Stimulated activated CD8-positive, alpha-beta memory T cell treated with anti-CD3 and anti-CD28 coated beads, Interleukin-7, amount 100 ng/mL, for 1 hour (primary cell): ENCODE measurements at regions not wholly inside any gene's neighbourhood (a gene's known extent, or its start where the extent isn't known, plus 50 kb on each side); places are given as distances from the start of the nearest gene placed in this dataset.

Experiments
- DNase-seq, 2 donors: peaks; one replicate each; pipeline ENCODE4 v3.0.0-alpha.2; 2020; ENCODE audit warnings: low read depth in 2 of 2

DNA sequence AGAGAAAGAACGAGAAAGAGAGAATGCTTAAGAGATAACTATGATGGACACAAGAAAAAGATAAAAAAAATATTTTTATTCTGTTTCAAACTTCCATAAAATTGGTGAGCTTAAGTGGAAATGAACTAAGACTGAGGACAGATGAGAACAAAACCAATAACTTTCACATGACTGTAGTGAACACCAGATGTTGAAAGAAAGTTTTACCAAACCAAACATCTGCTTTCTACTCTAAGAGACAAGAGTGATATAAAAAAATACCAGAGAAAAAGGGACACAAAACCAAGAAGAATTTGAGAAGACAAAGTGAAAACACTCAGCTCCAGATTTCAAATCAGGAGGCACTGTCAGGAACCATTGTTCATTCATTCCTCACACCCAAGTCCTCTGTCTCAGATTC lies 147.9 kb downstream of the IMPG2 start:
- no peak for DNase-seq

DNA sequence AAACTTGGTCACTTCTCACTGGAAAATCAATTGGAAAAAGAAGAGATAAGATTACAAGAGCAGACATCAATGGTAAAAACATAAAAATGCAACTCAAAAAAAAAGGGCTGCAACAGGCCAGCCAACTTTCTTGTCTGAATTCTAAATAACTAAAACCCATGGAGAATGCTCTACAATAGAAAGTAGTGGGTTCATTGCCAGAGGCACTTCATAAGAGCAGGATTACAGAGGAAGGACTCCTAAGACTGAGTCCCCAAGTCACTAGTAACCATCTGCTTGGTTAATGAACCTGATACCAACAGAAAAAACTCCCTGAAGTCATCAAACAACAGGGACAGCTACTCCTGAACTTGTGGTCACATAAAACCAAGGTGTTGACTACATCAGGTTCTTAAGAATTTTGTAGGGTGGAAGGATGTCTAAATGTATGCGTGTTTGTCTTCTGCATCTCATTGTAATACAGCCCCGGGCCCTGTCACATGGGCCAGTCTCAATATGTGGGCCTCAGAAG lies 148.6 kb downstream of the IMPG2 start:
- DNase-seq = no peak

DNA sequence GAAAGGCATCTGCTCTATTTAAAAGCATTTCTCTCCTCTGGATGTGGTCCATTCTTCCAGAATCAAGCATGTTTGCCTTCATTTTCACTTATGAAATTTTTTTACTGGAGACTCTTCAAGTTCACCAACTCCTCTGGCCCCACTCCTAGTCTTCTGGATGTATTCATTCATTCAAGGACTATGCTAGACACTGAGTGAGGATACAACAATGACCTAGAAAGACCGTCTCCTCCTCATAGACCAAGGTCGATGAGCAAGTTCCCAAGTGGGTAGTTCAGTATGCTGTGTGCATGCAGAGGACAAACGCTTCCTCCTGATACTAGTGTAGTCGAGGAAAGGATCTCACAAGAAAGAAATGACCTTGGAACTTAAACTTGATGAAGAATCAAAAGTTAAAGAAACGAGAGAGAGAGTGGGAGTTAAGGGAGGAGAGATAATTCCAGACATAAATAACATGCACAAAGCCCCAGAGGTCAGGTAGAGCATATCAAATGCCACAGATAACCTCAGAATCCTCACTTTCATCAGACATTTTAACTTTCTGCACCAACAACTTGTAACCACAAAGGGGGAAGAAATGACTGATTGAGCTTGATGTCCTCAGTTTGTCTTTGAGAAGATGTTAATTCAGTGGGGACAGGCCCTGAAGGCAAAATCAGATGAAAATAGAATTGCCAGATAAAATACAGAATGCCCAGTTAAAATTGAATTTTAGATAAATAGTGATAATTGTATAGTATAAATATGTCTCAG lies 149.4 kb downstream of the IMPG2 start:
- DNase-seq = no peak

DNA sequence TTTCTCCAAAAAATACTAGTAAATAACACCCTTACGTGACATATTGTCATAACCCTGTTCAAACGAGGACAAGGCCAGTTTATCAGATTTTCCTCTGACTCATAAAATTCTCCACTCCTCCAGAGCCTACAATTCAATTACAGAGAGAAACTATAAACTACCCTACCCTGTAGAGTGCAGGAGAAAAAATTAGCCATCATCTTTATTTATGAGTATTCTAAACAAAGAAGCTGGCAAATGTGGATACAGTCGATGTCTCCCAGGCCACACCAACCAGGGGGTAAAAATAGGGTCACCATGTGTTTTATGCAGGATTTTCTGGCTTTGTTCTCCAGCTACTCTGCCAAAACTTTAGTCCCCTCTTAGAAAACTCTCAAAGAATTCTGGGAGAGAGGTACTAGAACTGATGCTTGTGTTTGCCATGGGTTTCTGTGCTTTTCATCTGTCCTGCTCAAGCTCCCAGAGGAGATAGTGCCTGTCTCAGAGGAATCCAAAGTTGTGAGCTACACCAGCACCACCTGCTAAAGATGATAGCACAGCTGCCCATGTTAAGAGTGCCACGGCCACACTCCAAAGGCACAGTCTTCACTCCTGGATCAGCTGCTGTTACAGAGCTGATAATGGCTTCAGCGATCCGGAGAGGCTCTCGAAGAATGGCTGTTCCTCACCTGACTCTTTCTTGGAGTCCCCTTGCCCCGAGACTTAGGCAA lies 150.2 kb downstream of the IMPG2 start:
- DNase-seq = no peak

DNA sequence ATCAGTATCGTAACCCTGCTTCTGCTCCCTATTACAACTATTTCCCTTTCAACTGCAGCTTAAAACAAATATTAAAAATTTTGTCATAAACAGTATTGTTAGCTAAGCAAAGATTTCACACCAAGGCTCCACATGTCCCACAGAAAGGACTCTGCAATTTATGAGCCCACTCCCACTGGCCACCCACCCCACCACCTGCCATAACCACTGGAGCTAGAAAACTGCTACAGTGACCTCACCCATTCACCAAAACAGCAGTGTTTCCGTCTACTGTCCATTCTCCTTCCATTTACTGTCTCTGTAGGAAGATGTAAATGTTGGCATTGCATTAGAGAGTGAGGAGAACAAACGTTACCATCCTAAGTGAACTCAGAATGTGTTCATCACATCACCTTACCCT lies 150.9 kb downstream of the IMPG2 start:
- DNase-seq = no peak

DNA sequence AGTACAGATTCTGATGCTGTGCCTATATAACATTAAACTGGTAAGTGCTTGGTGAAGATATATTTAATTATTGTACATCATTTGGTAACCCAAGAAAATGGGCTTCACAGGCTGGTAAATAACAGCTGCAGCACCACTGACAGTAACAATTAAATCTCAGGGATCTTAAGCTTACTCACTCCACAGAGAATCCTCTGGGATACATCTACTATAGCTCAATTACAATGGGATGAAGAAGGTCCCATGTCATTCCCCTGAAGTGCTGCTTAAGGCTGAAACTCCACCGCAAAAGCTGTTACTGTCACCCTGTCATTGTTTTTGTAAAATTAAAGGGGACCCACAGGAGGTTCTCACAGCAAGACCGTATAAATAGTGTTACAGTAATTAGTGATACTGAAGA lies 153.0 kb downstream of the IMPG2 start:
- no peak for DNase-seq

DNA sequence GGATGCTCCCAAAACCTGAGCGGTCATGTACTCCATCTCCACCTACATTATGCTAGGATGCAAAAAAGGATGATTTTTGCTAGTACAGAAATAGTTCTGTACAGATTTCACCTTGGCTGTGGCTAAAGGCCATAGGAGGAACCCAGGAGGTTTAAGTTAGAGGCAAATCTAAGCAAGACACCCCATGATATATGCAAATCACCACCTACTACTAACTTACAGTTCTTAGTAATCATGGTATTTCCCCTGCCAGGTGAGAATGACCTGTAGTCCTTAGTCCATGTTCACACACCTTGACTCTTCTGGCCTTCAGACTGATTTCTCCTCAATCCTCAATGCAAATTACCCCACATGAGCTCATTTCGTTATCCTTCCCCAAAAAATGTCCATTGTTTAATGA lies 154.2 kb downstream of the IMPG2 start:
- no peak for DNase-seq

DNA sequence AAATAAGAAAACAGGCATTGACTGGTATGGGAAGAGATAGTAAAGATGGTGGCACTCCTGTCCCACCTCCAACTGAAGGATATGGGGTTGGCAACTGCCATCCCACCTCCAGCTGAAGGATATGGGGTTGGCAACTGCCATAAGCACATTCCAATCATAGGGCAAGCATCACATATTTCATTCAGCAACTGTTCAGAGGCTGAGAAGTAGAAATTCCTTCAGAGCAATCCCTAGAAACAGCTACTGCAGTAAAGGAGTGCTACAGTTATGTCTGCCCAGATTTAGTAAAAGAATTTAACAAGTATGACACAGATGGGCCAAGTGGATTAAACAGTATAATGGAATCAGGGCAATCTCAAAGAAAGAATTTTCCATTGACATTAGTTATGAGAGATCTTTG lies 156.8 kb downstream of the IMPG2 start:
- DNase-seq = no peak

DNA sequence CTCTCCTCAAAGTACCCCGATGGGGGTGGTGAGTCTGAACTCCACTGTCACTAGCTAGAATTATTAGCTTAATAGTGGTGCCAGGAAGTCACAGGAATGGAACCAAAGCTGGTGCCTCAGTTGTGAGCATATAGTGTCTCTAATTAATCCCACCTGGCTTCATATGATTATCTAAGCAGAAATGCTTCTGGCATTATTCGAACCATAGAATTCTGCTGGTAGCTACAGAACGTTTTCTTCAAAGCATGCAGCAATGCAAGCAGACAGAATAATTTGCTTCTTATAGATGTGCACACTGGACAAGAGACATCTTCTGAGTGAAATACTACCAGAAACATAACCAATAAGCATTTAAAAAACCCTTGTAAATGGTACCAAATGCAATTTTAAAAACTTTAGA lies 160.9 kb downstream of the IMPG2 start:
- no peak for DNase-seq

DNA sequence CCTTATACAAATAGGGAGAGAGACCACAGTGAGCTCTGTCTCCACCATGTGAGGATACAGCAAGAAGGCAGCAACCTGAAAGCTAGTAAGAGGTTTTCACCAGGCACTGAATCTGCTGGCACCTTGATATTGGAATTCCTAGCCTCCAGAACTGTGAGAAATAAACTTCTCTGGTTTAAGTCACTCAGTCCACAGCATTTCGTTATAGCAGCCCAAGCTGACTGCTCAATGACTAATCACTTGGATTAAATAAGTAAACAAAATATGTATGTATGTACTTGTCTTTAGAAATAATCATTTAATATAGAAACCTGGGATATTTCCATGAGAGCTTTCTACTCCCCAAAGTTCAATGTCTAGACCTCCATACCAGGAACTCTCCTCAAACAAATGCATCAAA lies 162.0 kb downstream of the IMPG2 start:
- no peak for DNase-seq

DNA sequence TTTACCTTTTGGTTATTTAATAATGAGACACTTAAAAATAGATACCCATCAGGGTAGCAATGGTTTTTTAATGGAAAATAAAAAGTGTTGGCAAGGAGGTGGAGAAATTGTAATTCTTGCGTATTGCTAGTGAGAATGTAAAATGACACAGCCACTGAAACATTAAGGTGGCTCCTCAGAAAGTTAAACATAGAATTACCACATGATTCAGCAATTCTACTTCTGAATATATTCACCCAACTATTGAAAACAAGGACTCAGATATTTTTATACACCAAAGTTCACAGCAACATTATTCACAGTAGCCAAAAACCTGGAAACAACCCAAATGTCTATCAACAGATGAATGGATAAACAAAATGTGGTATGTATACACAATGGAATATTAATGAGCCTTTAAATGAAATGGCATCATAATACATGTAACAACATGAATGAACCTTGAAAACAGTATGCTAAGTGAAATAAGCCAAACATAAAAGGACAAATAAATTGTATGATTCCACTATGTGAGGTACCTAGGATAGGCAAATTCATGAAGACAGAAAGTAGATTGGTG lies 163.5 kb downstream of the IMPG2 start:
- DNase-seq = no peak

DNA sequence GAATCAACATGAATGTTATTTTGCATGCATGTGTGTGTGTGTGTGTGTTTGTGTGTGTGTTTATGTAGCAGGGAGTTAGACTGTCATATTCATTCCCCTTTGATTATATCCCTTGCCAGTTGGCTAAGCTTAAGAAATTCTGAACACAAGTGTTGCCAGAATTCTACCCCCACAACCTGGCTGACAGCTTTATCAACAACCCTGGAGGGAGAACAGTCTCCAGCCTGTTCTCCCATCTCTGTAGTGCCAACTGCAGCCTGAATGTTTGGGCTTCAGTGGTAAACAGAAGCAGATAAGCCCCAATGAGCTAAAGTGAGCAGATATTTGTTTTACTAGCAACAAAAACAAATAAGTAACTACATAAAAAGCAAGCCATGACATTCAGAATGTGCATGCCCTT lies 162.6 kb upstream of the ABI3BP start:
- DNase-seq = no peak

DNA sequence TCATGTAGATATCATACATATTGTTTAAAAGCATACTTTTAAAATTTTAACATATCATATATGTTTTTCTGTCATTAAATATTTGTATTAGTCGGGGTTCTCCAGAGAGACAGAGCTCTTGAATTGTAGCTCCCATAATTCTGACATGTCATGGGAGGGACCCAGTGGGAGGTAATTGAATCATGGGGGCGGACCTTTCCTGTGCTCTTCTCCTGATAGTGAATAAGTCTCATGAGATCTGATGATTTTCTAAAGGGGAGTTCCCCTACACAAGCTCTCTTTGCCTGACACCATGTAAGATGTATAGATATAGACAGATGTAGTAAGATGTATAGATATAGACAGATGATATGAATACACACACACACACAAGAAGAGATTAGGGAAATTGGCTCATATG lies 161.2 kb upstream of the ABI3BP start:
- DNase-seq = no peak

DNA sequence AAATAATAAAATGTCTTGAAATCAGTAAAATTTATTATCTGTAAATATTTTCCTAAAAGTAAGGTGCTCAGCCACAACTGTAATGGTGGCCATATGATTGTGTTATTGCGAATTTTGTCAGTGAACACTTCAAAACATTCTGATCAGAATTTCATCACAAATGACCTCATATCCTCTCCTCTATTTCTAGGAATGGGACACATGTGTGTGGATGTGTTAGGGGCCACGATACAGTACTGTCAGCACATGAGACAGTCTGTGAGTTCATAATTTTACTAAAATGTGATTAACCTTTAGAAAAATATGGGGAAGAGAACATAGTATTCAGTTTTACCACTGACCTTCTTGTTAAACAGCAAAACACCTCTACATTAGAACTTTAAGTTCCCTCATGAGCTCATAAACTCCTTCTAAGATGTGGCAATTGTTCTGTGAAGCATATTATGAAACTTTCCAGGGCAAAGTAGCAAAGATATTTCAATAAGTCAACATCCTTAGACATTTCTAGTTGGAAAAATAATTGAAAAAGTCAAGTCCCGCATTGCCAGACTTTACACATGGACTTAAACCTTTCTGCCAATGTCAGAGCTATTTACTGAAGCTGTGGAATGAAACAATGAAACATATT lies 158.2 kb upstream of the ABI3BP start:
- no peak for DNase-seq

DNA sequence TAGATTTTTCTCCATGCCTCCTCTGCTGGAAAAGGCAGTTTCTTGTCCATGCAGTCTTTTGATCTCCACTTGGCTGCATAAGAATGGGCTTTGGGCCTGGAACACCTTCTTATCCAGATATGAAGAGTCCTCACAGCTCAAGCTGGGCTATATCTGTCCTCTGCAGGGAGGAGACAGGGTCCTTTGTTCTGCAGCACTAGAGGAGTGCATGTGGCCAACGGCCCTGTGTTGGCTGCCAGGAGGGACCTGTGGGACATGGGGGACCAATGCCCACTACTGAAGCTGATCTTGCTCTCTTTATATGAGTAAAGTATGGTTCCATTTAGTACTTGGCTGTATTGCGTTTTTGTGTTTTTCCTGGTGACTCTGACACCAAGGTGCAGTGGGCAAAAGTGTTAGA lies 157.3 kb upstream of the ABI3BP start:
- DNase-seq = no peak

DNA sequence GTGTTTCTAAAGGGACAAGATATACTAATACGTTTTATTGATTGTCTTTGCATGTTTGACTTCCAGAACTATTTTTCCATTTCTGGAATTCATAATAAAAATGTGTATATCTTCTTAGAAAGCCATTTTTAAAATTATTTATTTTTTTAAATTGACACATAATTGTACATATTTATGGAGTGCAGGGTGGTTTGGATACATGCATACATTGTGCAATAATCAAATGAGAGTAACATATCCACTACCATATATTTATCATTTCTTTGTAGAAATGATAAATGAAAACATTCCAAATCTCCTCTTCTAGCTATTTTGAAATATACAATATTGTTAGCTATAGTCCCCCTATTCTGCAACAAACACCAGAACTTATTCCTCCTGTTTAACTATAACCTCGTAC lies 156.5 kb upstream of the ABI3BP start:
- DNase-seq = no peak

DNA sequence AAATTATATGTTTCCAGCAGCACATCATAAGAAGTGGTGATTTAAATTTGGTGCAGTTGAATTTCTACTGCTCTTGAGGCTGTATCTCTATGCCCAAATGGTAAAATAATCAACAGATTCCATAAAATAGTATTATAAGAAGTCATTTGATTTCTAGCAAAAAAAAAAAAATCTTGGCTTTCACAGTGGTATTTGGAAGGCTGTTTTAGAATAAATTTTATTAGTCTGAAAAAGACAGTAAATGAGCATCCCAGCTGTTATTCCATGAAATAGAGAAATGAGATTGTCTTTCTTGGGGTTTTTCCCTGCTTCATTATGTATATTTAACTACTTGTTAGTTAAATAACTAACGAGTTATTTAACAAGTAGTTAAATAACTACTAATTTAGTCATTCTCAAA lies 156.0 kb upstream of the ABI3BP start:
- DNase-seq = no peak

DNA sequence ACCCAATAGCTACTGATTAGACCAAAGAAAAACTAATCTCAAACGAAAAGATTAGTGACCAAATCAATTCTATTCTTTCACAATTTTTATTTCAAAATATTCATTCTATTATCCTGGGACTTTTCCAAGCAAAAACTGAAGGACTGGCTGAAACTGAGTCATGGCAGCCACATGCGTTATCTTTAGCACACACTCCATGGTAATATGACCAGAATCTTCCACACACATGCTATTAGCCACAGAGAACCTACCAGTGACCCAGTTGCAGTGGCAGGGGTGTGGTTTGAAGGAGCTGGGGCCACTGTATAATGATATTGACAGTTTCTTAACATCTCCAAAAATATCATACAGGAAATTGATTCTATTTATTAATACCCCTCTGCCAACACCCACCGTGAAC lies 154.8 kb upstream of the ABI3BP start:
- no peak for DNase-seq

DNA sequence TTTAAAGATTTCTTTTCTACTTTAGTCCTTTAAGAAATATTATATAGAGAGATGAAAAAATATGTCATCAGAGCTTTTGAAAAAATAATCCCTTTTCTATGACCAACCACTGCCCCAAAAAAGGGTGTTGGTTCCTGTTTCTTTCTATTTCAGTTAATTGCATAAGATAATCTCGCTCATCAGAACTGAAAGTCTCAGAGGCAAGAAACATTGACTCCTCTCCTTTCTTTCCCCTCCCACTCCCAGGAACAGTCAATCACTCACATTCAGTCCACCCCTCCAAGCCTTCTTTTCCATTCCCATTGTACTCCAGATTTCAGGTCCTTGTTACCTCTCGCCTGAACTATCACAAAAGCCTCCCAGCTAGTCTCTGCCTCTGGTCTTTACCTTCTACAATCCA lies 153.7 kb upstream of the ABI3BP start:
- DNase-seq = no peak

DNA sequence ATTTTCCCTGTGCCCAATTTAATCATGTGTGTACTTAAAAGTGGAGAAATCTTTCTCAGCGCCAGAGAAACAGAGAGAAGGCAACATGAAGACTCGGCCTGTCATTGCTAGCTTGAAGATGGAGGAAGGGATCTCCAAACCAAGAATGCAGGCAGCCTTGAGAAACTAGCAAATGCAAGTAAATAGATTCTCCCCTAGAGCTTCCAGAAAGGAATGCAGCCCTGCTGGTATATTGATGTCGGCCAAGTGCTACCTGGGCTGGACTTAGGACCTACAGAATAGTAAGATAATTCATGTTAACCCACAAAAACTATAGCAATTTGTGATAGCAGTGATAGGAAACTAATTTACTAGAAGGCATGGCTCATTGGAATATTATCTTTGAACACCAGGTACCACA lies 150.9 kb upstream of the ABI3BP start:
- no peak for DNase-seq

DNA sequence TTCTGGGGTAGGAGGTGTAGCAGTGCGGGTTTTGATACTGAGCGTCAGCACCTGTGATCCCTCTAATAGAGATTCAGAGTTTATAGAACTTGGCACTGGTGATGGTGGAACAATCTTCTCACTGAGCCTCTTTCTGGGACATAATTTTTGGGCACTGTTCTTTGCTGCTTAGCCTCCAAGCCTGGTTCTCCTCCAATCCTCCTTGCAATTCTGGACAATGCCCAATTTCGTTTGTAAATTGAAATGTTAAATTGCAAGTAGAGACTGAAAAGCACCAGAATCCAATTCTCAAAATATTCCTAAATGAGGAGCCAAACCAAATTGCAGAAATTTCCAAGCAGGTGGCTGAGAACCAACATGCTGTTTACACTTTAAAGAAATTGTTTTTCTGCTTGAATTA lies 149.8 kb upstream of the ABI3BP start:
- DNase-seq = no peak

DNA sequence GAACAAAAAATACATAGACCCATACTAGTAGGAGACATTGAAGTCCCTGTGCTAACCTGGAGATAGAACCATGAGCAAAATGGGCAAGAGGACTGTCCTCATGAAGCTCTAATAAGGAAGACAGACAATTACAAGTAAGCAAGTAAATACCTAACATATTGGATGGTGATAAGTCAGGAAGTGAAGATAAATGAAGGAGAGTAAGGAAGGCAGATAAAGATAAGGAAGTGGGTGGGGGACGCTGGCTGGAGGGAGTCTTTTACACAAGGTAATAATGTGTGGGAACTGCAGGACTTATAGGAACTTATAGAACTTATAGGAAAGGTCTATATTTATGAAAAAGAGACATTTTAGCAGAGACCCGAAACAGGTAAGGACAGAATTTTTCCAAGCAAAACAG lies 148.9 kb upstream of the ABI3BP start:
- DNase-seq = no peak

DNA sequence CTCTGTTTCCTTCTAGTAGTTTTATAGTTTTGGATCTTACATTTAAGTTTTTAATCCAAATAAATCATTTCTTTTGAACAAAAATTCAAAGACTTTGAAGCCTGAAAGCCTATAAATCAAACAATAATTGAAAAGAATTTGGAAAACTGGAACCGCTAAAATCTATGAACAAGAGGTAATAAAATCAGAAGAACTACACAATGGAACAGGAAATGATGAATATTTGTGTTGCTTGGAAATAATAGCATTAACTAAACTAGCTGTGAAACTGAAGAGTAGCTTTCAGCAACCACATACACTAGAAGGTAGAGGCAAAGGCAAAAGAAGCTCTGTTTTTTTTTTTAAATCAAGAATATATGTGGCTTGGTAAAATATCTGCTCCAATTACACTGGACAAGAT lies 147.9 kb upstream of the ABI3BP start:
- no peak for DNase-seq
